Endometrial microvascular endothelial cells (primary cell): ENCODE measurements at regions not wholly inside any gene's neighbourhood (a gene's known extent, or its start where the extent isn't known, plus 50 kb on each side); places are given as distances from the start of the nearest gene placed in this dataset.
"Not testable (repeated sequence)": the region's sequence is repeated elsewhere in the genome, so short reads cannot be mapped to it uniquely, and the experiment has no call there.

Experiments used
- in situ Hi-C: cut with HindIII; loops from 2 replicates; pipeline ENCODE4 v1.10.0; 2017; ENCODE audit warnings: low sequenced_read_pairs, low pct_unique_long_range_greater_than_20kb; ENCODE audit errors: inconsistent ontology term

GRCh38 chr11:43053638-43054412, 258.0 kb upstream of the API5 start:
- in situ Hi-C loops = no loop called here

DNA sequence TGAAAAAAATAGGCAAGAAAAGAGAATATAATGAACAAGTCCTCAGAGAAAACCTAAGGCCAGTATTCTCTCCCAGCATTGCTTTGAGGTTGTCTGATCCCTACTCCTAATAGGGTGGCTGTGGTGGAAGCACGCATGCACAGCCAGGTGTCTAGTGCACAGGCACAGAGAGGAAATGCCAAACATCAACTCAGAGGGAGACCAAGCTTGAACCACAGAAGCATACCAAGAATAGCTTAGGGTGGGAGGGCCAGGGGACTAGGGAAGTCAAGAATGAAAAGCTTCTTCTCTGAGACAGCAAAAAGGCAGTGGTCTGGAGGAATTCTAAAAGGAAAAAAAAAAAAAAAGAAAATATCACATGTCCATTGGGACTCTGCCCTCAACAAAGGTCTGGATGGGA, 244.1 kb upstream of the API5 start:
- in situ Hi-C loops = no loop called here

DNA sequence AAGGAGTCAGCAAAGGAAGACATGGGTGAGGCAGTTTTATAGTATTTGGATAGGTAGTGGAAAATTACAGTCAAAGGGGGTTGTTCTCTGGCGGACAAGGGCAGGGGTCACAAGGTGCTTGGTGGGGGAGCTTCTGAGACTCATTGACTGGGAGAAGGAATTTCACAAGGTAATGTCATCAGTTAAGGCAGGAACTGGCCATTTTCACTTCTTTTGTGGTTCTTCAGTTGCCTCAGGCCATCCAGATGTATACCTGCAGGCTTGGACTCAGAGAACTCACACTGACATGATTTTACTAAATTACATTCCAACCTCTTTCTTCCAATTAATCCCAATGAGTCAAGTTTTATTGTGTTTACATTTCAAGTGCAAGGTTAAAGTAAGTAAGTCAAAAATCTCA, 240.5 kb upstream of the API5 start:
- in situ Hi-C loops = no loop called here

- in situ Hi-C loops = no loop called here
Observed at GRCh38 chr11:43072096-43072495, 239.7 kb upstream of the API5 start.

GRCh38 chr11:43072911-43073310, 238.9 kb upstream of the API5 start:
- in situ Hi-C loops = no loop called here

DNA sequence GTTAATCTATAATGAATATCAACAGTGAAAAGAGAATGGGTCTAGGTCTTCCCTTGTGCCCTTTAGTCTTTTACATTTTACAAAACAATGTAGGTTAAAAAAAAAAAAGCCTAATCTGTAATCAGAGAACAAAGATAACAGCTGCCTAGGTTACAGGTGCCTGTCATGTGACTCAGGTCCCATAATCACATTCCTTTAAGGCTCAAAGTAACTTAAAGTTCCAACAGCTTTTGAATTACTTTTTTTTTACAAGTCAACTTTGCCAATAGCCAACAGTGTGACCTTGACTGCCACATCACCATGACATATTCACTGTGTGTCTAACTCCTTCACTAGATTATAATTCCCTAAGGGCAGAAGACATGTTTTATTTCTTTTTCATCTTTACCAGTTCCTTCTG, 237.0 kb upstream of the API5 start:
- in situ Hi-C loops = no loop called here

DNA sequence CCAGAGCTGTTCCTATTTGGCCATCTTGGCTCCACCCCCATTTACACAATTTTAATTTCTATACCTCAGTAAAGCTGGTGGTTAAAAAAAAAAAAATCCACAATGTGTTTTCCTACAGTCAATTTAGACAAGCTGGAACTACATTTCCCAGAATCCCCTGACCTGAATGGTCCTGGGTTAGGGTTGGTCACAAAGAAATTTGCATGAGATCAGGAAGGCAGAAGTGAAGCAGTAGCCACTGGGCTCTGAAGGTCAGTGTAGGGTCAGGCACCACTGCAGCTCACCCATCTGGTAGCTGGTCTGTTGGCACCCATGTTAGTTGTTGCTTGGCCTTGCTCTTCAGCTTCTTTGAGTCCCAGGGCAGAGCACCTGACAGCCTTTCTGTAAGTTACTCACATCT, 210.7 kb upstream of the API5 start:
- in situ Hi-C loops = no loop called here

DNA sequence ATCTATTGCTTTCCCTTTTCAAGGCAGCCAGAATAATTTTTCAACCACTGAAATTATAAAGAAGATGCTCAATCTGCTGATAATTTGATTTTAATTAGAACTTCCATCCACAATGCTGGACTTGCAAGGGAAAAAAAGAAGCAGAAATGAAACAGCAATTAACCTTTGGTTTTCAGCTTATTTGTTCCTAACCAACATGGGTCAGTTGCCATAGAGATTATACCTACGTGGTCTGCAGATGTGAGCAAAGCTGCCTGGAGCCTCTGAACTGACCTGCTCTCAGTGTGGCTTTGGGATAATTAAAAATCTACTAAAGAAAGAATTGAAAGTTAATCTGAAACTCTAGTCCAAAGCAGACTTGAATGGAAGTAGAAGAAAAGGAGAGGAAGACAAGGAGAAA, 195.7 kb upstream of the API5 start:
- in situ Hi-C loops = no loop called here

GRCh38 chr11:43119275-43119970, 192.4 kb upstream of the API5 start:
- in situ Hi-C loops = no loop called here

DNA sequence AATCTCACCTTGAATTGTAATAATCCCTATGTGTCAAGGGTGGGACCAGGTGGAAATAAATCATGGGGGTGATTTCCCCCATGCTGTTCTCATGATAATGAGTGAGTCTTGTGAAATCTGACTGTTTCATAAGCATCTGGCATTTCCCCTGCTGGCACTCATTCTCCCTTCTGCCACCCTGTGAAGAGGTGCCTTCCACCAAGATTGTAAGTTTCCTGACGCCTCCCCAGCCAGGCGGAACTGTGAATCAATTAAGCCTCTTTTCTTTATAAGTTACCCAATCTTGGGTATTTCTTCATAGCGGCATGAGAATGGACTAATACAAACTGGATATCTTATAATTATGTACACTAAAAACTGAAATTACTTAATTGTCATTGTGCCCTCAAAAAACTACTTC, 189.2 kb upstream of the API5 start:
- in situ Hi-C loops = no loop called here

- in situ Hi-C loops = no loop called here
Observed at GRCh38 chr11:43123443-43123842, 188.4 kb upstream of the API5 start.

GRCh38 chr11:43124272-43124935, 187.4 kb upstream of the API5 start:
- in situ Hi-C loops = no loop called here

GRCh38 chr11:43129329-43129728, 182.5 kb upstream of the API5 start:
- in situ Hi-C loops = no loop called here

GRCh38 chr11:43130616-43131015, 181.2 kb upstream of the API5 start:
- in situ Hi-C loops = no loop called here

DNA sequence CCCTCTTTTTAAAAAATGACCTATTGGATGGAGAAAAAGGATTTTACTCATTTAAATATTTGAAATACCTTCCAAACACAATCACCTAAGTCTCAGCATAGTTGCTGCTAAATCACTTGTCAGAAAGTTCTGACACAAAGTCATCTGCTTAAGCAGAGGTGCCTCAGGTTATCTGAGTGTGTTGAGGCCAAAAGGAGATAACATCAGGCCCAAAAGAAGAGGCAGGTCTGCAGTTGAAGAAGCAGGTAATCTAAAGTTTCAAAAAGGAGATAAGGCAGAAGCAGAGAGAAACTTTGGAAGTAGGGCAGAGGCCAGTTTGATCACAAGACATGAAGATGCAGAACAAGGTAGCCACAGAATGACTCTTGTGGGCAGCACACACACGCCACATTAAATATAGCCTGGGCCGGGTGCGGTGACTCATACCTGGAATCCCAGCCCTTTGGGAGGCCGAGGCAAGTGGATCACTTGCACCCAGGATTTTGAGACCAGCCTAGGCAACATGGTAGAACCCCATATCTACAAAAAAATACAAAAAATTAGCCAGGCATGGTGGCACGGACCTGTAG, 175.7 kb upstream of the API5 start:
- in situ Hi-C loops = no loop called here

- in situ Hi-C loops = no loop called here
Observed at GRCh38 chr11:43138621-43139140, 173.1 kb upstream of the API5 start.

GRCh38 chr11:43145653-43146052, 166.1 kb upstream of the API5 start:
- in situ Hi-C loops = no loop called here

DNA sequence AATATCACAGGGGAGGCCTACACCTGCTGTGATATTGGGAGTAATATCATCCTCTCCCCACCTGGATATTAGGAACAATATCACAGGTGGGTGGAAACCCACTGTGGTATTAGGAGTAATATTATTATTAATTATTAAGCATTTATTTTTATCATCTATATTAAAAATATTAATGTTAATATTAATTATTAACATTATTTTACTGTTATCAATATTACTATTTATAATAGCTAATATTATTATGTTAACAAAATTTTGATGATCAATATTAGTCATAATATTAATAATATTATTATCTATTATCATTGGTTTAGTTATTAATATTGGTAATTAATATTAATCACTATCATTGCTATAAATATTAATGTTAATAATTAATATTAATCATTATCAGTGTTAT, 161.1 kb upstream of the API5 start:
- in situ Hi-C loops = no loop called here

DNA sequence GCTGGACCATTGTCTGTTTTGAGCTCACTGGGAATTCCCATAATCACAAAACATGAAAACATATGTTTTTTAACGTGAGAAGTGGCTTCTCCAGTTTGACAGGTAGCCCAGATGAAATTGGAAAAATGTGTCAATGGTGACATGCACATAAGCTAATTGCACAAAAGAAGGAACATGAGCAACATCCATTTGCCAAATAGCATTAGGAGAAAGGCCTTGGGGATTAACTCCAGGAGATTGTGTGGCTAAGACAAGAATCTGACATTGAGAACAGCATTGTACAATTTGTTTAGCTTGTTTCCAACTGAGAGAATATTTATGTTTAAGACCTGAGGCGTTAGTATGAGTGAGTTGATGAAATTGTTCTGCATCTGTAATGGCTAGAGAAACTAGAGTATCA, 147.0 kb upstream of the API5 start:
- in situ Hi-C loops = no loop called here

- in situ Hi-C loops = not testable (repeated sequence)
Observed at GRCh38 chr11:43165393-43165792, 146.4 kb upstream of the API5 start.
